GM23338 (cell line): ENCODE measurements at regions not wholly inside any gene's neighbourhood (a gene's known extent, or its start where the extent isn't known, plus 50 kb on each side); places are given as distances from the start of the nearest gene placed in this dataset.

Source experiments
- ATAC-seq: fragments of 200-7000 bp; cut with Tn5 transposase; 3 replicates; pipeline ENCODE4 v1.9.1; 2020
- DNase-seq: peaks from one replicate; pipeline ENCODE4 v3.0.0-alpha.2; 2015; ENCODE audit warnings: low spot score
- H2AFZ ChIP-seq: fragments of 200-600 bp; sonication (generic); 2 replicates; pipeline ENCODE4 v1.8.0; 2016; ENCODE audit warnings: antibody characterized with exemption, mild to moderate bottlenecking, moderate library complexity
- H3F3A ChIP-seq: fragments of 200-600 bp; sonication (generic); replicated peaks from 2 replicates; pipeline ENCODE4 v1.8.0; 2017; ENCODE audit warnings: antibody characterized with exemption, mixed run types, low read depth
- H3K27ac ChIP-seq: fragments of 200-600 bp; sonication (generic); 2 replicates; pipeline ENCODE4 v1.6.1; 2016; ENCODE audit warnings: low read depth
- H3K27me3 ChIP-seq: fragments of 200-600 bp; sonication (generic); 2 replicates; pipeline ENCODE4 v1.8.0; 2016; ENCODE audit warnings: mild to moderate bottlenecking, mixed run types, moderate library complexity; ENCODE audit not compliant: insufficient read depth
- H3K36me3 ChIP-seq: fragments of 200-600 bp; sonication (generic); 2 replicates; pipeline ENCODE4 v1.8.0; 2016; ENCODE audit warnings: mild to moderate bottlenecking; ENCODE audit not compliant: insufficient read depth
- H3K4me1 ChIP-seq: fragments of 200-600 bp; sonication (generic); 2 replicates; pipeline ENCODE4 v1.8.0; 2016; ENCODE audit warnings: mild to moderate bottlenecking, moderate library complexity; ENCODE audit not compliant: insufficient read depth
- H3K4me2 ChIP-seq: fragments of 200-600 bp; sonication (generic); 2 replicates; pipeline ENCODE4 v1.7.1; 2017; ENCODE audit warnings: mixed run types
- H3K4me3 ChIP-seq: fragments of 200-600 bp; sonication (generic); 2 replicates; pipeline ENCODE4 v1.6.1; 2016; ENCODE audit warnings: mixed run types
- H3K79me2 ChIP-seq: fragments of 200-600 bp; sonication (generic); replicated peaks from 2 replicates; pipeline ENCODE4 v1.8.0; 2017; ENCODE audit warnings: mild to moderate bottlenecking; ENCODE audit not compliant: insufficient read depth
- H3K9me2 ChIP-seq: fragments of 200-600 bp; sonication (generic); 2 replicates; pipeline ENCODE4 v1.8.0; 2017; ENCODE audit not compliant: insufficient read depth
- H4K20me1 ChIP-seq: fragments of 200-600 bp; sonication (generic); replicated peaks from 2 replicates; pipeline ENCODE4 v1.8.0; 2017; ENCODE audit warnings: mild to moderate bottlenecking; ENCODE audit not compliant: insufficient read depth
- H3K27ac Mint-ChIP-seq: 2 replicates; pipeline ENCODE4 v1.8.0; 2020; ENCODE audit warnings: inconsistent platforms, mild to moderate bottlenecking, moderate library complexity, mixed read lengths
- H3K27me3 Mint-ChIP-seq: 3 replicates; pipeline ENCODE4 v1.8.0; 2022; ENCODE audit warnings: low read depth, mild to moderate bottlenecking, moderate library complexity, mixed read lengths, inconsistent platforms; ENCODE audit not compliant: insufficient read depth, poor library complexity
- H3K36me3 Mint-ChIP-seq: 3 replicates; pipeline ENCODE4 v1.8.0; 2021; ENCODE audit warnings: low read depth, mild to moderate bottlenecking, inconsistent platforms, moderate library complexity, mixed read lengths
- H3K4me1 Mint-ChIP-seq: 3 replicates; pipeline ENCODE4 v1.8.0; 2020; ENCODE audit warnings: mild to moderate bottlenecking, inconsistent platforms, mixed read lengths
- H3K4me3 Mint-ChIP-seq: 3 replicates; pipeline ENCODE4 v1.8.0; 2021; ENCODE audit warnings: moderate library complexity, mild to moderate bottlenecking, inconsistent platforms, mixed read lengths
- H3K9me3 Mint-ChIP-seq: 3 replicates; pipeline ENCODE4 v1.8.0; 2020; ENCODE audit warnings: moderate library complexity, mild to moderate bottlenecking, inconsistent platforms, mixed read lengths
- CREB1 ChIP-seq: fragments of 250-450 bp; sonication (Bioruptor Pico); IDR thresholded peaks from 2 replicates; pipeline ENCODE4 v1.5.0; 2020; ENCODE audit warnings: low read depth, mild to moderate bottlenecking, moderate library complexity
- EZH2 ChIP-seq: fragments of 200-600 bp; sonication (generic); IDR thresholded peaks from one replicate; pipeline ENCODE4 v1.8.0; 2017; ENCODE audit warnings: antibody characterized with exemption, mild to moderate bottlenecking, low read depth; ENCODE audit not compliant: unreplicated experiment
- EZH2phosphoT487 ChIP-seq: fragments of 200-600 bp; sonication (generic); IDR thresholded peaks from one replicate; pipeline ENCODE4 v1.8.1; 2018; ENCODE audit warnings: antibody characterized with exemption; ENCODE audit not compliant: unreplicated experiment
- JUNB ChIP-seq: IDR thresholded peaks from one replicate; pipeline ENCODE4 v1.6.1; 2016; ENCODE audit warnings: antibody characterized with exemption; ENCODE audit not compliant: unreplicated experiment
- NANOG ChIP-seq: IDR thresholded peaks from 2 replicates; pipeline ENCODE4 v1.6.1; 2016; ENCODE audit warnings: antibody characterized with exemption, borderline replicate concordance
- POLR2AphosphoS5 ChIP-seq: IDR thresholded peaks from 2 replicates; pipeline ENCODE4 v1.6.1; 2016; ENCODE audit warnings: antibody characterized with exemption, low read depth
- REST ChIP-seq: IDR thresholded peaks from one replicate; pipeline ENCODE4 v1.6.1; 2018; ENCODE audit warnings: antibody characterized with exemption; ENCODE audit not compliant: unreplicated experiment
- STAT1 ChIP-seq: IDR thresholded peaks from one replicate; pipeline ENCODE4 v1.6.1; 2016; ENCODE audit warnings: antibody characterized with exemption; ENCODE audit not compliant: unreplicated experiment
- ZNF114 ChIP-seq: fragments of 250-450 bp; sonication (Bioruptor Pico); IDR thresholded peaks from 2 replicates; pipeline ENCODE4 v1.5.0; 2020; ENCODE audit warnings: mild to moderate bottlenecking, moderate library complexity
- ZNF331 ChIP-seq: fragments of 250-450 bp; sonication (Bioruptor Pico); IDR thresholded peaks from 2 replicates; pipeline ENCODE4 v1.5.0; 2020; ENCODE audit warnings: low read depth, mild to moderate bottlenecking, moderate library complexity
- ZNF462 ChIP-seq: fragments of 250-450 bp; sonication (Bioruptor Pico); IDR thresholded peaks from 2 replicates; pipeline ENCODE4 v1.5.0; 2020; ENCODE audit warnings: mild to moderate bottlenecking, moderate library complexity

GRCh38 chr11:105507496-105508254 lies 102.2 kb upstream of the GRIA4 start (continued):
- TF ChIP-seq POLR2AphosphoS5 (no peak), JUNB (no peak), ZNF114 (no peak), NANOG (no peak), STAT1 (no peak), EZH2 (no peak), ZNF331 (no peak)

- Histone ChIP-seq H3K4me3 (no peak overlapping the region), H3K27ac (no peak overlapping the region), H2AFZ (no peak overlapping the region), H3K27me3 (no peaks in the 10 kb centered on the region), H4K20me1 (no peaks in the 10 kb centered on the region), H3K79me2 (no peaks in the 10 kb centered on the region), H3F3A (no peaks in the 10 kb centered on the region), H3K36me3 (no peaks in the 10 kb centered on the region), H3K4me2 (no peak overlapping the region), H3K9me2 (no peaks in the 10 kb centered on the region), H3K4me1 (no peaks in the 10 kb centered on the region)
- TF ChIP-seq ZNF331 (no peak), ZNF462 (no peak), CREB1 (CRISPR knock-in tag) (no peak), EZH2phosphoT487 (no peak), REST (no peak)
- peaks cover 17% of the 10 kb centered on the region; the same call in 2 of the 3 replicates for H3K4me1 Mint-ChIP-seq
- no peaks in the 10 kb centered on the region for H3K9me3 Mint-ChIP-seq
- H3K4me3 Mint-ChIP-seq = no peak overlapping the region
- H3K27ac Mint-ChIP-seq = no peak overlapping the region
- H3K27me3 Mint-ChIP-seq = no peaks in the 10 kb centered on the region
- H3K36me3 Mint-ChIP-seq = no peaks in the 10 kb centered on the region
- DNase-seq = no peak
- ATAC-seq = no peak
Measured at GRCh38 chr11:105492010-105492409, 117.9 kb upstream of the GRIA4 start.
